ENCODE measurements at regions not wholly inside any gene's neighbourhood (a gene's known extent, or its start where the extent isn't known, plus 50 kb on each side); places are given as distances from the start of the nearest gene placed in this dataset.

DNA sequence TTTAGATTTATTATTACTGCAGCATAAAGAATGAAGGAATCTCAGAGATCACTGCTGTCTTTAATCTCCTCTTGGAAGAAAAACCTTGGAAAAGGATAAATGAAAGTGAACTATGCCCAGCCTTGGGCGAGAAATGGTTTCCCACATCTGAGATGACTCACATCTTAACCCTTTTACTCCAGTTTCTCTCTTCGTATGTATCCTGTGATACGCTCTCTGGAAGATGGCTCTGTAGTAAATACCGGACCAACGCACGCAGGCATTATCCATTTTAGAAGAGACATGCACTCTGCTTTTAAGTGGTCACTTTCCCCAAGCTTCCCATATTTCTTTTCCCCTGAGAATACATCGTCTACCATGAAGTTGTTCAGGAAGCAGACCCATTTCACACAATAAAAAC, 207.3 kb upstream of the BMPER start:
- TF ChIP-seq CTCF (IDR thresholded peaks at IDR 0.05) (no peak), POLR2A (IDR thresholded peaks at IDR 0.05) (no peak)

Measured in heart left ventricle (tissue), 13 donors.